DND-41 (cell line): ENCODE measurements at regions not wholly inside any gene's neighbourhood (a gene's known extent, or its start where the extent isn't known, plus 50 kb on each side); places are given as distances from the start of the nearest gene placed in this dataset.

Experiments used
- ATAC-seq: fragments of 200-7000 bp; cut with Tn5 transposase; 3 replicates; pipeline ENCODE4 v1.9.1; 2021; ENCODE audit warnings: low read depth; ENCODE audit not compliant: insufficient read depth
- DNase-seq: peaks from one replicate; pipeline ENCODE4 v3.0.0-alpha.2; 2020
- H2AFZ ChIP-seq: 2 replicates; pipeline ENCODE4 v1.6.0; 2012; ENCODE audit warnings: low read depth, low read length
- H3K27ac ChIP-seq: 2 replicates; pipeline ENCODE4 v1.5.1; 2012; ENCODE audit warnings: low read length, inconsistent platforms
- H3K27me3 ChIP-seq: fragments of 200-600 bp; sonication (generic); 2 replicates; pipeline ENCODE4 v1.6.0; 2012; ENCODE audit warnings: low read length, mild to moderate bottlenecking, inconsistent platforms; ENCODE audit not compliant: insufficient read depth, poor library complexity
- H3K36me3 ChIP-seq: 2 replicates; pipeline ENCODE4 v1.5.1; 2012; ENCODE audit warnings: low read length, inconsistent platforms; ENCODE audit not compliant: insufficient read depth
- H3K4me1 ChIP-seq: 2 replicates; pipeline ENCODE4 v1.5.1; 2012; ENCODE audit warnings: mild to moderate bottlenecking, low read length; ENCODE audit not compliant: insufficient read depth
- H3K4me2 ChIP-seq: 2 replicates; pipeline ENCODE4 v1.6.0; 2012; ENCODE audit warnings: mild to moderate bottlenecking, moderate library complexity, low read length, inconsistent platforms; ENCODE audit not compliant: insufficient read depth
- H3K4me3 ChIP-seq, 2 experiments: fragments of 200-600 bp in 1 of 2; shearing (Covaris generic) in 1 of 2; 2 replicates each; pipeline ENCODE4 v1.5.1; 2012 to 2016; ENCODE audit warnings: inconsistent platforms in 2 of 2, low read length in 2 of 2, mild to moderate bottlenecking in 2 of 2, low read depth in 1 of 2, moderate library complexity in 1 of 2
- H3K79me2 ChIP-seq: 2 replicates; pipeline ENCODE4 v1.6.0; 2012; ENCODE audit warnings: low read length, inconsistent platforms; ENCODE audit not compliant: insufficient read depth
- H3K9ac ChIP-seq: 2 replicates; pipeline ENCODE4 v1.6.0; 2012; ENCODE audit warnings: low read depth, mild to moderate bottlenecking, inconsistent platforms, low read length, moderate library complexity
- H3K9me3 ChIP-seq: 2 replicates; pipeline ENCODE4 v1.5.1; 2012; ENCODE audit warnings: low read length, moderate library complexity, mild to moderate bottlenecking, inconsistent platforms; ENCODE audit not compliant: insufficient read depth, severe bottlenecking
- H4K20me1 ChIP-seq: 2 replicates; pipeline ENCODE4 v1.6.0; 2012; ENCODE audit warnings: low read length; ENCODE audit not compliant: insufficient read depth
- EZH2 ChIP-seq: IDR thresholded peaks from 3 replicates; pipeline ENCODE4 v1.6.1; 2012; ENCODE audit warnings: borderline replicate concordance, low read depth, mild to moderate bottlenecking, moderate library complexity, low read length, inconsistent platforms; ENCODE audit not compliant: severe bottlenecking
- TF ChIP-seq, protein P1 (sequence below): IDR thresholded peaks from 2 replicates; pipeline ENCODE4 v1.5.1; 2012; ENCODE audit warnings: borderline replicate concordance, low read length, moderate library complexity, mild to moderate bottlenecking; ENCODE audit not compliant: poor library complexity, severe bottlenecking; ENCODE audit errors: extremely low read depth

DNA sequence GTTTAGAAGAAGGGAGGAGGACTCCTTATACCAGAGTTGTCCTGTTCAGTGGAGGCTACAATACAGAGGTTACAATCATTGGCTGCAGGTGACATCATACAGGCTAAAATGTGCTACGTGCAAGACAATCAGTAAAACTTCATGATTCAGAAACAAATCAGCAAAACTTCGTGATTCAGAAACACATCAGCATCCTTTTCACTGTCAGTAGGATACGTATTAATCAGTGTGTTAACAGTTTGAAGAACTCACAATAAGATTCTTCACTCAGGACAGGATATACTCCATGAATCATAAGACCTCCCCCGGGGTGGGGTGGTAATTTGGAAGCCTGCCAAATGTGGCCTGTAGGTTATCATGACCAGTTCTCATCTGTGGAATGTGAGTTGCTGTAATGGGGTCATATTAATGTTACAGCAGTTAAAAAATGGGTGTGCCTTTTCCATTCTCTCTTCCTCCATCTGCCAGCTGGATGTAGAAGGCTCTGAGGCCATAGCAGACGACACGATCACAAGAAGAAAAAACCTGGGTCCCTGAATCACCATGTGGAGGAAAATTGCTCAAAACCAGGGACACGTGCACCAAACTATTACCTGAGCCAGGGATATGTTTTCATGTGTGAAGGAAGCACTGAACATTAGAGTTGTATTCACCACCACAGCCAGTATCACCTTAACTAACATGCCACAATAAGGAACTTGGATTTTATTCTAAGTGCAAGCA is 134.8 kb upstream of the CREB1 start:
- Histone ChIP-seq H3K27me3 (no peaks in the 10 kb centered on the region), H3K4me1 (no peaks in the 10 kb centered on the region), H3K4me3 (no peak overlapping the region), H4K20me1 (no peaks in the 10 kb centered on the region; the same call in 1 of the 2 replicates), H3K4me2 (no peak overlapping the region), H2AFZ (no peak overlapping the region), H3K79me2 (no peaks in the 10 kb centered on the region), H3K9ac (no peak overlapping the region), H3K36me3 (no peaks in the 10 kb centered on the region), H3K27ac (no peak overlapping the region), H3K9me3 (no peaks in the 10 kb centered on the region)
- no peak for DNase-seq
- no peak for TF ChIP-seq EZH2
- ATAC-seq: no peak

- ATAC-seq: no peak
- TF ChIP-seq, protein P1, sequence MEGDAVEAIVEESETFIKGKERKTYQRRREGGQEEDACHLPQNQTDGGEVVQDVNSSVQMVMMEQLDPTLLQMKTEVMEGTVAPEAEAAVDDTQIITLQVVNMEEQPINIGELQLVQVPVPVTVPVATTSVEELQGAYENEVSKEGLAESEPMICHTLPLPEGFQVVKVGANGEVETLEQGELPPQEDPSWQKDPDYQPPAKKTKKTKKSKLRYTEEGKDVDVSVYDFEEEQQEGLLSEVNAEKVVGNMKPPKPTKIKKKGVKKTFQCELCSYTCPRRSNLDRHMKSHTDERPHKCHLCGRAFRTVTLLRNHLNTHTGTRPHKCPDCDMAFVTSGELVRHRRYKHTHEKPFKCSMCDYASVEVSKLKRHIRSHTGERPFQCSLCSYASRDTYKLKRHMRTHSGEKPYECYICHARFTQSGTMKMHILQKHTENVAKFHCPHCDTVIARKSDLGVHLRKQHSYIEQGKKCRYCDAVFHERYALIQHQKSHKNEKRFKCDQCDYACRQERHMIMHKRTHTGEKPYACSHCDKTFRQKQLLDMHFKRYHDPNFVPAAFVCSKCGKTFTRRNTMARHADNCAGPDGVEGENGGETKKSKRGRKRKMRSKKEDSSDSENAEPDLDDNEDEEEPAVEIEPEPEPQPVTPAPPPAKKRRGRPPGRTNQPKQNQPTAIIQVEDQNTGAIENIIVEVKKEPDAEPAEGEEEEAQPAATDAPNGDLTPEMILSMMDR: no peak
- no peak for TF ChIP-seq EZH2
- Histone ChIP-seq H3K27ac (no peak overlapping the region), H3K9me3 (no peaks in the 10 kb centered on the region), H3K79me2 (no peaks in the 10 kb centered on the region), H3K36me3 (no peaks in the 10 kb centered on the region), H3K4me3 (no peak overlapping the region), H3K4me1 (no peaks in the 10 kb centered on the region), H2AFZ (no peak overlapping the region), H3K27me3 (no peaks in the 10 kb centered on the region), H3K4me2 (no peak overlapping the region), H3K9ac (no peak overlapping the region), H4K20me1 (no peaks in the 10 kb centered on the region)
- no peak for DNase-seq
Observed at GRCh38 chr2:207395535-207396251, 134.1 kb upstream of the CREB1 start.

DNA sequence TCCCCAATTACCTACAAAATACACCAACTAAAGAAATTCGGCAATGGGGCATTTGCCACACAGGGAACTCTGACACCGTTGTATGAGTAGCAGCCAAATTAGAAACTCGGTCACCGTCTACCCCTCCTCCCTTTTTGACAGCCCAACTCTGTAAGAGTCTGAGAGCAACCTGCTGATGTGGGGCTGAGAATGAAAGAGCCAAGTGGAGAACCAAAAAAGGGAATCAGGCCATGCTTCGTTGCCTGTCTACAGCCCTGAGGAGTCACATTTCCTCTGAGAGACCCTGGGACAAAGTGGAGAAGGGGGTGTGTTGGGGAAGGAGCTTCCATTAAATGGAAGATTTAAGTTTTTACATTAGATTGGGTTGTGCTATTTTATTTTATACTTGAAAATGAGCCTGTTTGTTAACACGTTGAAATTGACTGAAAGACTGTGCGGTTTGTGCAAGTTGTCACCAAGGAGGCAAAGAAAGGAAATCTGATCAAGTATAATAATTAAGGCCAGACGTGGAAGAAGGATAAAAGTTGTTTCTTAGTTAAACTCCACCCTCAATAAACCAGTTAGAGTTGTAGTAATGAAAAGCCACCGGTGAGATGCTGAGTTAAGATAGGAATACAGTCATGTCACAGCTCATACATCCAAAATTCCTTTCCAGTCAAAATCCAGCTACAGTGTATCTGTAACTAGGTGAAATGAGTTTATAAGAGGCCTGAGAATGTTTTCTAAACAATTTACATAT is 131.7 kb upstream of the CREB1 start:
- H2AFZ ChIP-seq: no peak overlapping the region
- no peak overlapping the region for H3K27ac ChIP-seq
- no peak overlapping the region for H3K9ac ChIP-seq
- no peaks in the 10 kb centered on the region for H3K36me3 ChIP-seq
- ATAC-seq (no peak), DNase-seq (no peak)
- no peaks in the 10 kb centered on the region for H3K79me2 ChIP-seq
- H3K4me3 ChIP-seq: no peak overlapping the region
- no peaks in the 10 kb centered on the region for H4K20me1 ChIP-seq
- TF ChIP-seq EZH2: no peak
- TF ChIP-seq, protein P1: no peak
- H3K9me3 ChIP-seq: no peaks in the 10 kb centered on the region
- H3K4me2 ChIP-seq: no peak overlapping the region
- no peaks in the 10 kb centered on the region for H3K4me1 ChIP-seq
- H3K27me3 ChIP-seq: no peaks in the 10 kb centered on the region

- DNase-seq (no peak), ATAC-seq (no peak)
- TF ChIP-seq EZH2: no peak
- TF ChIP-seq, protein P1: no peak
Observed at GRCh38 chr2:207399301-207399700, 130.5 kb upstream of the CREB1 start.

More at GRCh38 chr2:207399301-207399700, 130.5 kb upstream of the CREB1 start:
- Histone ChIP-seq H3K9me3 (no peaks in the 10 kb centered on the region), H3K4me1 (no peaks in the 10 kb centered on the region), H3K4me3 (no peak overlapping the region), H3K79me2 (no peaks in the 10 kb centered on the region), H3K27me3 (no peaks in the 10 kb centered on the region), H3K36me3 (no peaks in the 10 kb centered on the region), H4K20me1 (no peaks in the 10 kb centered on the region), H3K4me2 (no peak overlapping the region), H2AFZ (no peak overlapping the region), H3K27ac (no peak overlapping the region), H3K9ac (no peak overlapping the region)
